Choroid plexus epithelial cell (primary cell): ENCODE measurements at regions not wholly inside any gene's neighbourhood (a gene's known extent, or its start where the extent isn't known, plus 50 kb on each side); places are given as distances from the start of the nearest gene placed in this dataset.

Experiments used
- DNase-seq: peaks from one replicate; pipeline ENCODE4 v3.0.0-alpha.2; 2010; ENCODE audit warnings: low read depth
- H3K4me3 ChIP-seq: 2 replicates; pipeline ENCODE4 v1.5.1; 2011; ENCODE audit warnings: low read depth, mild to moderate bottlenecking, control low read depth, low read length, moderate library complexity
- TF ChIP-seq, protein P1 (sequence below): conservative IDR thresholded peaks from 2 replicates; pipeline ENCODE4 v1.5.1; 2011; ENCODE audit warnings: low read depth, mild to moderate bottlenecking, control low read depth, inconsistent platforms, low read length, moderate library complexity

DNA sequence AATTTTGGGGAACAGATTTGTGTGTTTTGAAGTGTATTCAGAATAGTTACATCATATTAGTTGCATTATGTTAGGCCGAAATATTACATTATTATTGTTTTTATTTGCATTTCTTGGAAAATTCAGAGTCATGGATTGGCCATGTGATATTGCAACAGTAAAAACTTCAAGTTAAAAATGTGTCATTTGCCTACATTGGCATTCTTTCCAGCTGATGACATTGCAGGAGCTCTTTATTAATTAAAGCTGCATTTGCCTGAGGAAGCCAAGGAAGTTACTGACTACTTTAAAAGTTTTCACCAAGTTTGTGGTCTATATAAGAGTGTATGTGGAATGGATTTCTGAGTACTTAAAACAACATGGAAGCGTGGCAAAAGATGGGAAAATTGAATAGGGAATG, 726.4 kb upstream of the SGO1 start:
- TF ChIP-seq, protein P1, sequence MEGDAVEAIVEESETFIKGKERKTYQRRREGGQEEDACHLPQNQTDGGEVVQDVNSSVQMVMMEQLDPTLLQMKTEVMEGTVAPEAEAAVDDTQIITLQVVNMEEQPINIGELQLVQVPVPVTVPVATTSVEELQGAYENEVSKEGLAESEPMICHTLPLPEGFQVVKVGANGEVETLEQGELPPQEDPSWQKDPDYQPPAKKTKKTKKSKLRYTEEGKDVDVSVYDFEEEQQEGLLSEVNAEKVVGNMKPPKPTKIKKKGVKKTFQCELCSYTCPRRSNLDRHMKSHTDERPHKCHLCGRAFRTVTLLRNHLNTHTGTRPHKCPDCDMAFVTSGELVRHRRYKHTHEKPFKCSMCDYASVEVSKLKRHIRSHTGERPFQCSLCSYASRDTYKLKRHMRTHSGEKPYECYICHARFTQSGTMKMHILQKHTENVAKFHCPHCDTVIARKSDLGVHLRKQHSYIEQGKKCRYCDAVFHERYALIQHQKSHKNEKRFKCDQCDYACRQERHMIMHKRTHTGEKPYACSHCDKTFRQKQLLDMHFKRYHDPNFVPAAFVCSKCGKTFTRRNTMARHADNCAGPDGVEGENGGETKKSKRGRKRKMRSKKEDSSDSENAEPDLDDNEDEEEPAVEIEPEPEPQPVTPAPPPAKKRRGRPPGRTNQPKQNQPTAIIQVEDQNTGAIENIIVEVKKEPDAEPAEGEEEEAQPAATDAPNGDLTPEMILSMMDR = no peak
- no peak overlapping the region for H3K4me3 ChIP-seq
- no peak for DNase-seq

DNA sequence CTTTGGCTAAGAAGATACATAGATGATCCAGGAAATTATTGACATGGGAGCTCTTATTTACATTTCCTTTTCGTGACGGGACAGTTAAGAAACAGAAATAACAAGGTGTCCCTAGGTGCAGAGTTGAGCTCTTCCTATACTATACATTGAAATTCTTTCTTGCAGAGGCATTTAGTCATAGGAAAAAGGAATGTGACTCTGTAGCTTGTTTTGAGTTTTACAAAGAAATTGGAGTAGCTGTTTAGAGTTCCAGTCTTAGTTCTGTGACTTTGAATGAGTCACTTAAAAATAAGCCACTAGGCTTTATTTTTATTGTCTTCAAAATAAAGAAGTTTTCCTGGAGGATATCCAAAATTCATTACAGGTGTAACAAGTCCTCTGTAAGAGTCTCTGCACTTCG, 723.5 kb upstream of the SGO1 start:
- DNase-seq = no peak
- TF ChIP-seq, protein P1 = no peak
- no peak overlapping the region for H3K4me3 ChIP-seq

DNA sequence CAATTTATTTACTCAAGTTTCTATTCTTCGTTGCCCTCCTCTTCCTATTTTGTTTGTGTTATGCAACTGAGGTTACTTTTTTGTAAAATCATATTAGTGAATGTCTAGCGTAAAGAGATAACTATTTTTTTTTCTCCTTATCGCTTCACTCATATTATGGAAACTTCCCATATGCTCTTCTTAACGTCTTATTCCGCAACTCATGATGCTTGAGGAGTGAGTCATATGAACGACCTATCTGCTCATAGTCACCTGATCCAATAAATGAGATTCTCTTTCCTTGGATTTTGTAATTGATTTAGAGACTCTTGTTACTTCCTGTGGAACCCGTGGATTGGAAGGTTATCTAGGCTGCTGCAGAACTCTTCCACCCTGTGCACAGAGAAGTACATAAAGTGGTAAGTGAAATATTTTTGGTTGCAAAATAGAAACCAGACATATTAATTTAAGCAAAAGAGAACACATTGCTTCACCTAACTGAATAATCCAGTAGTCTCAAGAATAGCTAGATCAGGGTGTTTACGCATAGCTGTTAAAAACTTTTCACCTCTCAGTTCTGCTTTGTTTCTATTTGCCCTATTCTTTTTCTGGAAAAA, 719.3 kb upstream of the SGO1 start:
- DNase-seq = no peak
- H3K4me3 ChIP-seq = no peak overlapping the region
- TF ChIP-seq, protein P1 = no peak

DNA sequence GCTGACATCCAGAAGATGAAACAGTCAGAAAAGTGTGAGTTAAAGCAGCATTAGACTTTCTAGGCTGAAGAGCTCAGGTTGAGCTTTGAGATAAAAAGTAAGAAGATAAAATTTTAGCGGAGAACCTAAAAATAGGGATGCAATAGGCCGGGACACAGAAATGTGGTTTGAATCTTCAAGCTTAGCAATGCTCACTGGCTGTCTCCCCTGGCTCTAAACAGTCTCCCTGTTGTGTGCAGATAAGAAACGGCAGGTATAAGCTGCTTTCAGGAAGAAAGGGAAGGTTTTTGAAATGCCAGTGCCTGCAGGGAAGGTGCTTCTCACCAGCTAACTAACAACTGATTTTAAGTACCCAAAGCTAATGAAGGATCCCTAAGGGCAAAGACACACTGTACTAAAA, 718.7 kb upstream of the SGO1 start:
- DNase-seq = no peak
- no peak overlapping the region for H3K4me3 ChIP-seq
- TF ChIP-seq, protein P1 = no peak

DNA sequence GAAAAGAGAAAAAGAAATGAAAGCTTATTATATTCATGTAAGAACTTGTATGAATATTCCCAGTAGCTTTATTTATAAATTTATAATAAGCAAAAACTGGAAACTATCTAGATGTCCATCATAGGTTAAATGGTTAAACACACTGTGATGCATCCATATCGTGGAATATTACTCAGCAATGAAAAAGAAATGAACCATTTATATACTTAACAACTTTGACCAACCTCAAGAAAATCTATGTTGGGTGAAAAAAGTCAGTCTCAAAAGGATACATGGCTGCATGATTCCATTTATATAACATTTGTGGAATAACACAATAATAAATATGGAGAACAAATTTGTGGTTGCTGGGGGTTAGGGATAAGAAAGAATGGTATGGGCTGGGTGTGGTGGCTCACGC, 713.0 kb upstream of the SGO1 start:
- TF ChIP-seq, protein P1 = no peak
- no peak overlapping the region for H3K4me3 ChIP-seq
- no peak for DNase-seq

DNA sequence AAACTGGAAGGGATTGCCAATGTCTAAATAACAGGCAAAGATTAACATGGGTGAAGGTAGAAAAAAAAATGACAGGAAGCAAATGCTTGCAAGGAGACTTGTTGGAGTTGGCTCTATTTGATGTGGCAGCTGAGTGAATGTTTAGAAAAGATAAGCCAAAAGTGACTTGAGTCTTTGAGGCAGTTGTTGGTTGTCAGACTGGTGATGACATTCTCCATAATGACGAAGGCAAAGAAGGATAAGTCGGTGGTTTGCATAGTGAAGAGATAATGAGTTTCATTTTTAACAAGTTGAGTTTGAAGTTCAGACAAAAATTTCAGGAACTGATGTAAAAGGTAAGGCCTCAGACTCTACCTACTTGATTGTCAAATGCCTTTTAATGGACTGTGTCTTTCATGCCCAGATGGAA, 704.1 kb upstream of the SGO1 start:
- H3K4me3 ChIP-seq = no peak overlapping the region
- TF ChIP-seq, protein P1 = no peak
- no peak for DNase-seq

DNA sequence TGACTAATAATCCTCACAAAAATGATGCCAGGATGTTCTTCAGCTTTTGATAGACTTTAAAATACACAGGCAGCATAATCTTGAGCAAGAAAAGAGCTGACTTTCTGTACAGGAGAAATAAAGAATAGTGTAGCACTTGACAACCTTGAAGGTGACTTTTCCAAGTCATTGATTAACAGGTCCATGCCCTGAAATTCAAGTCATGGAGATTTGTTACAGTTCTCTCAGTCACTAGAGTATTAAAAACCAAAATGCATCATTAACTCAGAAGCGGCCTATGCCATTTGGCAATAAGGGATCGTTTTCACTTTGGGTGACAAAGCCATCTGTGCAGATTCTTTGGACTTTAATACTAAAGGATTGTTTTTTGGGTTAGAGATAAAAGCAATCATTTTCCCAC, 692.7 kb upstream of the SGO1 start:
- TF ChIP-seq, protein P1 = no peak
- H3K4me3 ChIP-seq = no peak overlapping the region
- no peak for DNase-seq
